ENCODE measurements at regions not wholly inside any gene's neighbourhood (a gene's known extent, or its start where the extent isn't known, plus 50 kb on each side); places are given as distances from the start of the nearest gene placed in this dataset.
A peak's percentile ranks its signal among the peaks of the same experiment; 100 is the strongest.
"Not testable (repeated sequence)": the region's sequence is repeated elsewhere in the genome, so short reads cannot be mapped to it uniquely, and the experiment has no call there.

DNA sequence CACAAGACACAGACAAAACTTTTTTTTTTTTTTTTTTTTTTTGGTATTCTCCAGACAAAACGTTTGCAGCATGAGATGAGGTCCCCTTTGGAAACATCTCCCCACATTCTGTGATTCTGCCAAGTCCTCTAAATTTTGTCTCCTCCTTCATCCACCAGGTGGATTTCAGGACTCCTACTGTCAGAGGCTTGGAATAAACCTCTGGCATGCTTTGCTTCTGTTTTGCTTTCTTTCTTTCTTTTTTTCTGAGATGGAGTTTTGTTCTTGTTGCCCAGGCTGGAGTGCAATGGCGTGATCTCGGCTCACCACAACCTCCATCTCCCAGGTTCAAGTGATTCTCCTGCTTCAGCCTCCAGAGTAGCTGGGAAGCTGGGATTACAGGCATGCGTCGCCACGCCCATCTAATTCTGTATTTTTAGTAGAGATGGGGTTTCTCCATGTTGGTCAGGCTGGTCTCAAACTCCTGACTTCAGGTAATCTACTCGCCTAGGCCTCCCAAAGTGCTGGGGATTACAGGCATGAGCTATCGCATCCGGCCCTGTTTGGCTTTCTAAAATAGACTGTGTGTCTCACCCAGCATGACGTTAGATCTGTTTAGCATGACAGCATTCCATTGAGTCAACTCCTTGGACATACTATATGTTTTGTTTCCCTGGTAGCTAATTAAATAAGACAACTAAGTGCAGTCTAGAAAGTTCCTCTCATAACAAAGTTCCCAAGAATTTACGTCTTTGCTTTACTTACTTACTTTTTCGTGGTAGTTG lies 142.5 kb downstream of the NPIPA7 start:
- H3K27ac Mint-ChIP-seq (ENCODE audit: unreplicated experiment); H3K36me3 Mint-ChIP-seq (ENCODE audit: unreplicated experiment); H3K27me3 Mint-ChIP-seq (ENCODE audit: unreplicated experiment); H3K4me1 Mint-ChIP-seq (ENCODE audit: low read depth, unreplicated experiment); H3K9me3 Mint-ChIP-seq (ENCODE audit: unreplicated experiment); H3K4me3 Mint-ChIP-seq (ENCODE audit: unreplicated experiment); DNase-seq: not testable (repeated sequence)

- H3K4me3 Mint-ChIP-seq (ENCODE audit: unreplicated experiment); H3K9me3 Mint-ChIP-seq (ENCODE audit: unreplicated experiment); DNase-seq; H3K36me3 Mint-ChIP-seq (ENCODE audit: unreplicated experiment); H3K27ac Mint-ChIP-seq (ENCODE audit: unreplicated experiment); H3K27me3 Mint-ChIP-seq (ENCODE audit: unreplicated experiment); H3K4me1 Mint-ChIP-seq (ENCODE audit: low read depth, unreplicated experiment): not testable (repeated sequence)
These were observed 148.1 kb downstream of the NPIPA7 start for GRCh38 chr16:16526998-16527397.

DNA sequence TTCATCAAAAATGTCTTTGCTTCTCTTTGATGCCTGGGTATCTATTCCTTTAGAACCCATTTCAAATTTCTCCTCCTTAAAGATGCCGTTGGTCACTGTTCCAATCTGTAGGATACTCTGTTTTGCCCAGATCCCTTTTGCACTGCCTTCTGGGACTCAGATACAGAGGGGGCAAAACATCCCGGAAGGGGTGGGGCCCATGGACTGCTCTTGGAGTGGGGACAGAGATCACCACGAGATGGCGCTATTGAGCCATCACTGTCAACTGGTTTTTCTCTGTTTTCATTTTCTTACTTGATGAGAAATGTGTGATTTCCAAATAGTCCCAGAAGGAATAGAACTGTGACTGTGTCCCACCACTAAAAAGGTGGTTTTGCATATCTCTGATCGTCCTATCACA lies 151.8 kb downstream of the NPIPA7 start:
- not testable (repeated sequence) for H3K27me3 Mint-ChIP-seq (ENCODE audit: unreplicated experiment); DNase-seq; H3K4me1 Mint-ChIP-seq (ENCODE audit: low read depth, unreplicated experiment); H3K9me3 Mint-ChIP-seq (ENCODE audit: unreplicated experiment); H3K4me3 Mint-ChIP-seq (ENCODE audit: unreplicated experiment); H3K36me3 Mint-ChIP-seq (ENCODE audit: unreplicated experiment); H3K27ac Mint-ChIP-seq (ENCODE audit: unreplicated experiment)
- peak; percentile 25 for TF ChIP-seq CTCF (IDR thresholded peaks at IDR 0.05; ENCODE audit: partially characterized antibody, unreplicated experiment)

GRCh38 chr16:16535565-16535964 lies 156.6 kb downstream of the NPIPA7 start:
- not testable (repeated sequence) for H3K27ac Mint-ChIP-seq (ENCODE audit: unreplicated experiment); H3K9me3 Mint-ChIP-seq (ENCODE audit: unreplicated experiment); DNase-seq; H3K4me1 Mint-ChIP-seq (ENCODE audit: low read depth, unreplicated experiment); H3K27me3 Mint-ChIP-seq (ENCODE audit: unreplicated experiment); H3K4me3 Mint-ChIP-seq (ENCODE audit: unreplicated experiment); H3K36me3 Mint-ChIP-seq (ENCODE audit: unreplicated experiment)

DNA sequence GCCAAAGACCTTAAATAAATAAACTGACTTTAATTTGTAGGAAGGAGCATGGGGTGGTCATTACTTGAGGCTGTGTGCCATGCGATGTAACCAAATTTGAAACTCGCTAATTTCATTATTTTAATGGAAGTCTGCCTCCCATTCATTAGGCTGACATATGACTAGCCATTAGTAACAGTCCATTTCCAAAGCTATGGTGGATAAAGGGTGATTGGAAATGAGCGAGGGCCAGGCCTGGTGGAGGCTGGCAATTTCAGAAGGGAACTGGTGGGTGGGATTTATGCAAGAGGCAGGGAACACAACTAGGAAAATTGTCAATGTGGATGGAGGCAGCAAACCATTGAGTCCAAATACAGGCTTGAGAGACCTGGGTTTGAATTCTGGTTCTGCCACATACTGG lies 157.2 kb downstream of the NPIPA7 start:
- not testable (repeated sequence) for H3K4me1 Mint-ChIP-seq (ENCODE audit: low read depth, unreplicated experiment); H3K27me3 Mint-ChIP-seq (ENCODE audit: unreplicated experiment); H3K36me3 Mint-ChIP-seq (ENCODE audit: unreplicated experiment); DNase-seq; H3K4me3 Mint-ChIP-seq (ENCODE audit: unreplicated experiment); H3K9me3 Mint-ChIP-seq (ENCODE audit: unreplicated experiment); H3K27ac Mint-ChIP-seq (ENCODE audit: unreplicated experiment)

DNA sequence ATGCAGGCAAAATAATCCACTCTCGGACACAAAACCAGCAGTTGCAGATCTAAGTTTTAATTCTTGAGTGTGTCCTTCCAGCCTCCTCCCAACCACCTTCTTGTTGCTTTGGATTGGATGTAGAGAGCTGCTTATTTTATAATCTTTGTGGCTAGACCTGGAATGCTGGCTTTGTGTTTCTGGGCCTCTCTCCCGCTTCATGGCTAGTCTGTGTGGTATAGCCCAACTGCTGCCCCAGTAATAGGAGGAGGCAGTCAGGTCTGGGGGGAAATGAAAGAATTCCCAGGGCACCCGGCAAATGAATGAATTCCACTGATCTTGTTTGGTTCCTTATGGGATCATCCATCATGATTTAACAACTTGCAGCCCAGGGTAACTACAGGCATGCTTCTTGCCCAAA lies 170.8 kb downstream of the NPIPA7 start:
- H3K36me3 Mint-ChIP-seq (ENCODE audit: unreplicated experiment); H3K27me3 Mint-ChIP-seq (ENCODE audit: unreplicated experiment); H3K9me3 Mint-ChIP-seq (ENCODE audit: unreplicated experiment); H3K4me1 Mint-ChIP-seq (ENCODE audit: low read depth, unreplicated experiment); H3K27ac Mint-ChIP-seq (ENCODE audit: unreplicated experiment); H3K4me3 Mint-ChIP-seq (ENCODE audit: unreplicated experiment): not testable (repeated sequence)
- DNase-seq, result peak; percentile 28

DNA sequence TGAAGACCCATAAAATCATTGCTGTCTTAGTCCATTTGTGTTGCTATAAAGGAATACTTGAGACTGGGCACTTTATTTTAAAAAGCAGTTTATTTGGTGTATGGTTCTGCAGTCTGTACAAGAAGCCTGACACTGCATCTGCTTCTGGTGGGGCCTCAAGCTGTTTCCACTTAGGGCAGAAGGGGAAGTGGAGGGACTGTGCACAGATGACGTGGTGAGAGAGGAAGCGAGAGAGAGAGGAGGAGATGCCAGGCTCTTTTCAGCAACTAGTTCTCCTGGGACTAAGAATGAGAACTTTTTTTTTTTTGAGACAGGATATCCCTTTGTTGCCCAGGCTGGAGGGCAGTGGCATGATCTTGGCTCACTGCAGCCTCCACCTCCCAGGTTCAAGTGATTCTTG lies 171.9 kb downstream of the NPIPA7 start:
- H3K36me3 Mint-ChIP-seq (ENCODE audit: unreplicated experiment); DNase-seq; H3K4me1 Mint-ChIP-seq (ENCODE audit: low read depth, unreplicated experiment); H3K27me3 Mint-ChIP-seq (ENCODE audit: unreplicated experiment); H3K27ac Mint-ChIP-seq (ENCODE audit: unreplicated experiment); H3K9me3 Mint-ChIP-seq (ENCODE audit: unreplicated experiment); H3K4me3 Mint-ChIP-seq (ENCODE audit: unreplicated experiment): not testable (repeated sequence)

- H3K27ac Mint-ChIP-seq (ENCODE audit: unreplicated experiment); H3K4me1 Mint-ChIP-seq (ENCODE audit: low read depth, unreplicated experiment); DNase-seq; H3K4me3 Mint-ChIP-seq (ENCODE audit: unreplicated experiment); H3K36me3 Mint-ChIP-seq (ENCODE audit: unreplicated experiment); H3K9me3 Mint-ChIP-seq (ENCODE audit: unreplicated experiment); H3K27me3 Mint-ChIP-seq (ENCODE audit: unreplicated experiment): not testable (repeated sequence)
These were observed 173.9 kb downstream of the NPIPA7 start for GRCh38 chr16:16552819-16553340.

GRCh38 chr16:16559179-16559740 lies 180.3 kb downstream of the NPIPA7 start:
- H3K4me1 Mint-ChIP-seq (ENCODE audit: low read depth, unreplicated experiment); H3K27me3 Mint-ChIP-seq (ENCODE audit: unreplicated experiment); H3K27ac Mint-ChIP-seq (ENCODE audit: unreplicated experiment); H3K9me3 Mint-ChIP-seq (ENCODE audit: unreplicated experiment); DNase-seq; H3K4me3 Mint-ChIP-seq (ENCODE audit: unreplicated experiment); H3K36me3 Mint-ChIP-seq (ENCODE audit: unreplicated experiment): not testable (repeated sequence)

GRCh38 chr16:16561532-16561931 lies 182.6 kb downstream of the NPIPA7 start:
- not testable (repeated sequence) for H3K27me3 Mint-ChIP-seq (ENCODE audit: unreplicated experiment); H3K36me3 Mint-ChIP-seq (ENCODE audit: unreplicated experiment); H3K27ac Mint-ChIP-seq (ENCODE audit: unreplicated experiment); H3K9me3 Mint-ChIP-seq (ENCODE audit: unreplicated experiment); H3K4me3 Mint-ChIP-seq (ENCODE audit: unreplicated experiment); DNase-seq; H3K4me1 Mint-ChIP-seq (ENCODE audit: low read depth, unreplicated experiment)

DNA sequence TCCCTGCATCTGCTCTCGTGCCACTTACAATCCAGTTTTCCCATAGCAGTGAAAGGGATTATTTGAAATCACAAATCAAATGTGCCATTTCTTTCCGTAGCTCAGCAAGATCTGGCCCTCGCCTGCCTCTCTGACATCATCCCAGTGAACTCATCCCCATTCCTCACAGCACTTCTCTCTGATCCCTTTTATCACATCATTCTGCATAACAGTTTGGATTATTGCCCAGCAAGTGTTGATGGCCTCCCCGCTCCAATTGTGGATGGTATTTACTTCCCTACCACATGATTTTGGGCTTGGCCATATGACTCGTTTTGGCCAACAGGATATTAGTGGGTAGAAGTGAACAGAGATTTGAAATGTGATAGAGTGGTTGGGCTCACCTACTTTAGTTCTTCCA lies 185.0 kb downstream of the NPIPA7 start:
- not testable (repeated sequence) for H3K27ac Mint-ChIP-seq (ENCODE audit: unreplicated experiment); DNase-seq; H3K4me3 Mint-ChIP-seq (ENCODE audit: unreplicated experiment); H3K27me3 Mint-ChIP-seq (ENCODE audit: unreplicated experiment); H3K9me3 Mint-ChIP-seq (ENCODE audit: unreplicated experiment); H3K4me1 Mint-ChIP-seq (ENCODE audit: low read depth, unreplicated experiment); H3K36me3 Mint-ChIP-seq (ENCODE audit: unreplicated experiment)
